22Rv1 (cell line): ENCODE measurements at regions not wholly inside any gene's neighbourhood (a gene's known extent, or its start where the extent isn't known, plus 50 kb on each side); places are given as distances from the start of the nearest gene placed in this dataset.

Source experiments
- H3K27ac ChIP-seq: fragments of 450-650 bp; 2 replicates; pipeline ENCODE4 v1.5.1; 2017
- ZFX ChIP-seq: fragments of 450-650 bp; IDR thresholded peaks from 2 replicates; pipeline ENCODE4 v1.6.1; 2017; ENCODE audit warnings: antibody characterized with exemption, borderline replicate concordance
- TF ChIP-seq, protein P1 (sequence below): fragments of 450-650 bp; IDR thresholded peaks from 2 replicates; pipeline ENCODE4 v1.5.1; 2017; ENCODE audit warnings: mild to moderate bottlenecking

DNA sequence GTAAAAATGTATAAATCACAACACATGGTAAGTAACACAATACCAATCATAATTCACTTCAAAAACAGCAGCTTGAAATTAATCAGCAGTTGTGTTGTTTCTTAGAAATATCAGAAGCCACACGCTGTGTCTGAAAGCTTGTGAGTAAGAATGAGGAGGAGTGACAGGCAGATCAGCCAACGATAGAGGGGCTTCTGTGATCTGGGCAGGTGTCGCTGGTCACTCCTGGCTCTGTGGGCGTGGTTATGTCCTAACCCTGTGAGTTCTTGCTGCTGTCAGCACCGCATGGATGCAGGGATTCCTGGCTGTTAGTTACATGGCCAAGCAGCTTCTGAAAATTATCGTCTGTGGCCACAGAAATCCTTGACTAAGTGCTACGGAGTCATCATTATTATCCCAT is 123.4 kb downstream of the SLC25A47 start:
- no peak overlapping the region for H3K27ac ChIP-seq
- TF ChIP-seq, protein P1, sequence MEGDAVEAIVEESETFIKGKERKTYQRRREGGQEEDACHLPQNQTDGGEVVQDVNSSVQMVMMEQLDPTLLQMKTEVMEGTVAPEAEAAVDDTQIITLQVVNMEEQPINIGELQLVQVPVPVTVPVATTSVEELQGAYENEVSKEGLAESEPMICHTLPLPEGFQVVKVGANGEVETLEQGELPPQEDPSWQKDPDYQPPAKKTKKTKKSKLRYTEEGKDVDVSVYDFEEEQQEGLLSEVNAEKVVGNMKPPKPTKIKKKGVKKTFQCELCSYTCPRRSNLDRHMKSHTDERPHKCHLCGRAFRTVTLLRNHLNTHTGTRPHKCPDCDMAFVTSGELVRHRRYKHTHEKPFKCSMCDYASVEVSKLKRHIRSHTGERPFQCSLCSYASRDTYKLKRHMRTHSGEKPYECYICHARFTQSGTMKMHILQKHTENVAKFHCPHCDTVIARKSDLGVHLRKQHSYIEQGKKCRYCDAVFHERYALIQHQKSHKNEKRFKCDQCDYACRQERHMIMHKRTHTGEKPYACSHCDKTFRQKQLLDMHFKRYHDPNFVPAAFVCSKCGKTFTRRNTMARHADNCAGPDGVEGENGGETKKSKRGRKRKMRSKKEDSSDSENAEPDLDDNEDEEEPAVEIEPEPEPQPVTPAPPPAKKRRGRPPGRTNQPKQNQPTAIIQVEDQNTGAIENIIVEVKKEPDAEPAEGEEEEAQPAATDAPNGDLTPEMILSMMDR, result no peak
- no peak for TF ChIP-seq ZFX

DNA sequence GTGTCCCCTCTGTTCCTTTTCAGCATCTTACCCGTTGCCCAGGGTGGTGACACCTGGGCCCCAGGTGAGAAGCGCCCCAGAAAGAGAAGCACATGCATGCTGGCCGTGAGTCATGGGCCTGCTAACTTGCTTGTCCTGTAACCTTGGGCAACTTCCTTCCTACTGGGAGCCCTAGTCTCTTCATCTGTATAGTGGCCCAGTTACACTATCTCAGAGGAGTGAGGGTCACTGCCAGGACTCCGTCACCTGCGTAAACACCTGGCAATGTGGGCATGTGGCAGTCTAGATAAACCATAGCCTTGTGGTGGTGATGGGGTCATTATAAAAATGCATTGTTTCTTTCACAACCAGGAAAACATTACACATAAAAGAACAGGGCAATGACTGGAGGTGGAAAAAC is 125.2 kb downstream of the SLC25A47 start:
- H3K27ac ChIP-seq, result no peak overlapping the region
- TF ChIP-seq ZFX, result no peak
- TF ChIP-seq, protein P1, result no peak

DNA sequence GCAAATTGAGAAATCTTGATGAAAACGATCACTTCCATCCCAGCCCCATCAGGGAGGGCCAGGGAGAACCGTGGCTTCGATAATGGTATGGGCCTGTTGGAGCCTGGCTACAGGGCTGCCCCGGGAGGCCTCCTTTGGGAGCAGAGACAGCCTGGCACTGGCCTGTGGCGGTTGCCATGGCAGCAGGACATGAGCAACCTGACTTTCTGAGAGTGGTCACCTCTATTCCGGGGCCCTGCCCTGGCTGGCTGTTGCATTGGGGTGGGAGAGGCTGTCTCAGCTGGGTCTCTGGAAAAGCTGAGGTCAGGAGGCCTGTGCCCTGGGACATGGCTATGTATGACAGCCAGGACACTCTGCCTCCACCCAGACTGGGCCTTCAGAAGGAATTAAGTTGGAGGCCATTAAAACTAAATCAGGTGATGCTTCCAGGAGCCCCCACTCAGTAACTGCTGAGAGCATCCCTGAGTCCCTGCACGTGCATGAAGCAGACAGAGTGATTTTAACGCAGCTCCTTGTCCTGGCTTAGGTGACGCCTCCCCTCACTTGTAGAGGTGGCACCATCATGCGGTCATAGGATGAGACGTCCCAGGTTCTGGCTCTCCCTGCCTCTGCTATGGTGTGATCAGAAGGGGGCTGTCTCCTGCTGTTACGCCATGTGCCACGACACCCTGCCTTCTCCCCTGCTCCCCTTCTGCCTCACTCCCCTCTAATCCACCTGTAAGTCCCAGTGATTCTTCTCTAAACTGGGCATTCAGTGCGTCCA is 126.3 kb downstream of the SLC25A47 start:
- no peak for TF ChIP-seq ZFX
- TF ChIP-seq, protein P1, result no peak
- no peak overlapping the region for H3K27ac ChIP-seq

DNA sequence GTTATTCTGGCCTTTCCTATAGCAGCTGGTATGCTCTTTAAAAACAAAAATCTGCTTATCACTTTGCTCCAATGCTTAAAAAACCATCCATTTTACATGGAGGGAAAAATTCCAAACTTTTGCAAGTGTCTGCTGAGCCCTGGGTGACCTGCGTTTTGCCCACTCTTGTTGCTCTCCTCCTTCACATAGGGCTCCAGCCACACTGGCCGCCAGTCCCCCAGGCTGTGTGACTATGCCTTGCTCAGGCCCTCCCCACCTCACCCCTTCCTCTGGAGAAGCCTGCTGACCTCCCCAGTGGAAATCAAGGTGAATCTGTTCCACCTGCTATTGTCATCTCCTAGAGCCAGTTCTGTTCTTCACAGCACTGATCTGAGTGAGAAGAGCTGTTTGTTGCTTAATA is 126.9 kb downstream of the SLC25A47 start:
- TF ChIP-seq, protein P1, result no peak
- no peak for TF ChIP-seq ZFX

DNA sequence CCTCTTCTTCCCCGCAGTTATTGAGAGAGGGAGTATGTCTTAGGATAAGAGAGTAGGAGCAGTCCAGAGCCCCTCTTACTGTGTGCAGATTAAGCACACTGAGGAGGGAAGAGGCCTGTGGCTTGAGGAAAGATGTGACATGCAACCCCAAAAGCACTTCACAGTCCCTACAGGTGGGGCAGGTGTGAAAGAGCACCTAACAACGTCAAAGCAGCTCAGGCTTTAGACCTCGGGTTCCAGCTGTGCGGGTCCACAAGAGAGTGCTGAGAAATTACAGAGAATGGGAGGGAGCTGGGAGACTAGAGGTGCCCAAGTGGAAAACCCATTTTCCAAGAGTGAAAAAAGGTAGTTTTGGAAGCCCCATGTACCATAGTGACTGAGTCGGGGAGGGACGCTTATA is 127.6 kb downstream of the SLC25A47 start:
- H3K27ac ChIP-seq, result no peak overlapping the region
- TF ChIP-seq, protein P1, result no peak
- TF ChIP-seq ZFX, result no peak

More for the DNA sequence above, 126.9 kb downstream of the SLC25A47 start:
- no peak overlapping the region for H3K27ac ChIP-seq

DNA sequence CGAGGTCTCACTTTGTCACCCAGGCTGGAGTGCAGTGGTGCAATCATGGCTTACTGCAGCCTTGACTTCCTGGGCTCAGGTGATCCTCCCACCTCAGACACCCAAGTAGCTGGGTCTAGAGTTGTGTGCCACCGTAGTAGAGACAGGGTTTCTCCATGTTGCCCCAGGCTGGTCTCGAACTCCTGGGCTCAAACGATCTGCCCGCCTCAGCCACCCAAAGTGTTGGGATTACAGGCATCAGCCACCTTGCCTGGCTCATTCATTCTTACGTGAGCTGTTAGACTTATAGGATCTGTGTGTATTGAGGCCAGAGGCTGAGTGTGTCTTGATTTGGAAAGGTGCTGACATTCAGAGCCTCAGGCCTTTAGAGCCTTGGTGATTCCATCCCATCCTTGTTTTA is 128.1 kb downstream of the SLC25A47 start:
- no peak for TF ChIP-seq ZFX
- TF ChIP-seq, protein P1, result no peak
- no peak overlapping the region for H3K27ac ChIP-seq

DNA sequence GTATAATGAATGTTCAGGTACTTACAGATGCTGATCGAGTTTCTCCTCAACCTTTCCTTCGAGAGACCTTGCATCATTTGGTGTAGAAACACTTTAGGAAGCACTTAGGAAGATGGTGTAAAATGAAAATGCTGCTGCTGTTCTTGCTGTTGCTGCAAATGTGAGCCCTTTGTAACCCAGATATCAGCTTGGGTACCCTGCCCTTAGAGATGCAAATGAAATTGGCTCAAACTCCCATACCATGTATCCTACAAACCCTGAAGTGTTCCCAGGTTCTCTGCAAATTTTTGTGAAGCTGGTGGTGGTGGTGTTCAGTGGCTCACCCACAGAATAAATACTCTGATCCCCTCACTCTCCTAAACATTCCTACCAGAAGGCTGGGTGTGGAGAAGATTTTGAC is 130.8 kb downstream of the SLC25A47 start:
- no peak for TF ChIP-seq ZFX
- TF ChIP-seq, protein P1, result no peak

More for the DNA sequence above, 130.8 kb downstream of the SLC25A47 start:
- no peak overlapping the region for H3K27ac ChIP-seq
